ENCODE measurements at regions not wholly inside any gene's neighbourhood (a gene's known extent, or its start where the extent isn't known, plus 50 kb on each side); places are given as distances from the start of the nearest gene placed in this dataset.

- intact Hi-C loops (cut with micrococcal nuclease), result loop anchor here in 1 of 2 donors (10.0 kb wide), 1 partner anchor 297 kb away; no protein-coding TSS in a partner anchor
- Histone ChIP-seq H4K20me1 (ENCODE audit: insufficient read depth, low read length) (no peaks in the 10 kb centered on the region), H3K4me2 (replicated peaks; ENCODE audit: extremely low read depth, low read length, poor library complexity, severe bottlenecking) (no peak overlapping the region), H3K4me1 (ENCODE audit: control insufficient read depth in 1 of 2, insufficient read depth in 2 of 2, low read length in 2 of 2) (peaks cover 12 to 17% of the 10 kb centered on the region in 2 donors), H3K9me3 (replicated peaks in 1 of 2; ENCODE audit: control insufficient read depth in 1 of 2, insufficient read depth in 1 of 2, low read length in 2 of 2) (no peaks in the 10 kb centered on the region), H3K79me2 (ENCODE audit: insufficient read depth, low read length) (no peaks in the 10 kb centered on the region), H3K36me3 (replicated peaks in 1 of 2; ENCODE audit: control insufficient read depth in 1 of 2, insufficient read depth in 2 of 2, low read length in 2 of 2) (no peaks in the 10 kb centered on the region), H3K27ac (ENCODE audit: low read depth in 1 of 2, low read length in 2 of 2) (no peak overlapping the region), H2AFZ (ENCODE audit: insufficient read depth, low read depth, low read length, poor library complexity, severe bottlenecking) (no peak overlapping the region), H3K9ac (ENCODE audit: insufficient read depth, low read length, poor library complexity, severe bottlenecking) (no peak overlapping the region), H3K27me3 (ENCODE audit: control insufficient read depth in 2 of 2, insufficient read depth in 2 of 2, low read length in 2 of 2) (no peaks in the 10 kb centered on the region), H3K4me3 (replicated peaks in 1 of 3; ENCODE audit: low read depth in 2 of 3, low read length in 3 of 3) (no peak overlapping the region)
- Mint-ChIP-seq H3K9me3 (peaks cover 0 to 3% (median 0%) of the 10 kb centered on the region in 7 donors), H3K4me3 (no peak overlapping the region), H3K27ac (no peak overlapping the region), H3K27me3 (ENCODE audit: low read depth in 3 of 3) (peaks cover 5 to 8% (median 6%) of the 10 kb centered on the region in 3 donors), H3K4me1 (peaks cover 35% of the 10 kb centered on the region), H3K36me3 (peaks cover 0 to 3% of the 10 kb centered on the region in 2 donors)
- DNase-seq, result no peak
- no CpG with 5 or more reads among the region's 4 CpGs for WGBS (ENCODE audit: insufficient coverage)
- no peak for TF ChIP-seq CTCF (IDR thresholded peaks at IDR 0.05)
Observed at GRCh38 chr3:71977525-71977924, 192.6 kb upstream of the PROK2 start.

GRCh38 chr3:71975573-71975972 lies 190.6 kb upstream of the PROK2 start:
- Histone ChIP-seq H3K27me3 (ENCODE audit: control insufficient read depth in 2 of 2, insufficient read depth in 2 of 2, low read length in 2 of 2) (no peaks in the 10 kb centered on the region), H3K4me3 (replicated peaks in 1 of 3; ENCODE audit: low read depth in 2 of 3, low read length in 3 of 3) (no peak overlapping the region), H3K79me2 (ENCODE audit: insufficient read depth, low read length) (no peaks in the 10 kb centered on the region), H3K9ac (ENCODE audit: insufficient read depth, low read length, poor library complexity, severe bottlenecking) (no peak overlapping the region), H3K27ac (ENCODE audit: low read depth in 1 of 2, low read length in 2 of 2) (peak overlapping the region in 1 of 2 donors; percentile 52), H3K9me3 (replicated peaks in 1 of 2; ENCODE audit: control insufficient read depth in 1 of 2, insufficient read depth in 1 of 2, low read length in 2 of 2) (no peaks in the 10 kb centered on the region), H4K20me1 (ENCODE audit: insufficient read depth, low read length) (no peaks in the 10 kb centered on the region), H3K4me1 (ENCODE audit: control insufficient read depth in 1 of 2, insufficient read depth in 2 of 2, low read length in 2 of 2) (peaks cover 7 to 10% of the 10 kb centered on the region in 2 donors), H2AFZ (ENCODE audit: insufficient read depth, low read depth, low read length, poor library complexity, severe bottlenecking) (no peak overlapping the region), H3K36me3 (replicated peaks in 1 of 2; ENCODE audit: control insufficient read depth in 1 of 2, insufficient read depth in 2 of 2, low read length in 2 of 2) (no peaks in the 10 kb centered on the region), H3K4me2 (replicated peaks; ENCODE audit: extremely low read depth, low read length, poor library complexity, severe bottlenecking) (no peak overlapping the region)
- TF ChIP-seq CTCF (IDR thresholded peaks at IDR 0.05), result no peak
- peaks cover 21% of the 10 kb centered on the region for H3K4me1 Mint-ChIP-seq
- H3K27me3 Mint-ChIP-seq (ENCODE audit: low read depth in 3 of 3), result peaks cover 5 to 8% (median 6%) of the 10 kb centered on the region in 3 donors
- H3K36me3 Mint-ChIP-seq, result no peaks in the 10 kb centered on the region
- no CpG with 5 or more reads among the region's 2 CpGs for WGBS (ENCODE audit: insufficient coverage)
- no peak for DNase-seq
- no peaks in the 10 kb centered on the region for H3K9me3 Mint-ChIP-seq
- peak overlapping the region in 6 of 7 donors; percentile 65 to 91 (median 84) for H3K27ac Mint-ChIP-seq
- intact Hi-C loops (cut with micrococcal nuclease), result loop anchor here in 1 of 2 donors (10.0 kb wide), 1 partner anchor 299 kb away; no protein-coding TSS in a partner anchor
- H3K4me3 Mint-ChIP-seq, result no peak overlapping the region
